OCI-LY1 (cell line): ENCODE measurements at regions not wholly inside any gene's neighbourhood (a gene's known extent, or its start where the extent isn't known, plus 50 kb on each side); places are given as distances from the start of the nearest gene placed in this dataset.

Experiments used
- H2AFZ ChIP-seq: fragments of 200-600 bp; sonication (generic), shearing (Covaris generic); 2 replicates; pipeline ENCODE4 v1.6.0; 2014; ENCODE audit warnings: antibody characterized with exemption, mild to moderate bottlenecking, low read length
- H3F3A ChIP-seq: fragments of 200-600 bp; sonication (generic), shearing (Covaris generic); 2 replicates; pipeline ENCODE4 v1.6.0; 2014; ENCODE audit warnings: mild to moderate bottlenecking, antibody characterized with exemption, low read length, moderate library complexity; ENCODE audit not compliant: insufficient read depth
- H3K27ac ChIP-seq: fragments of 200-600 bp; sonication (generic); 2 replicates; pipeline ENCODE4 v1.5.1; 2014; ENCODE audit warnings: low read length, mixed run types, mild to moderate bottlenecking, low read depth; ENCODE audit not compliant: poor library complexity, severe bottlenecking
- H3K27me3 ChIP-seq: fragments of 200-600 bp; sonication (generic); 2 replicates; pipeline ENCODE4 v1.6.0; 2014; ENCODE audit warnings: antibody characterized with exemption, mild to moderate bottlenecking, low read length, moderate library complexity; ENCODE audit not compliant: insufficient read depth
- H3K36me3 ChIP-seq: fragments of 200-600 bp; sonication (generic); 2 replicates; pipeline ENCODE4 v1.6.1; 2014; ENCODE audit warnings: mild to moderate bottlenecking, antibody characterized with exemption, low read length, moderate library complexity, mixed read lengths; ENCODE audit not compliant: insufficient read depth
- H3K4me1 ChIP-seq: fragments of 200-600 bp; sonication (generic); 2 replicates; pipeline ENCODE4 v1.5.1; 2014; ENCODE audit warnings: mild to moderate bottlenecking, low read length, moderate library complexity; ENCODE audit not compliant: insufficient read depth, severe bottlenecking
- H3K4me2 ChIP-seq: fragments of 200-600 bp; sonication (generic), shearing (Covaris generic); 2 replicates; pipeline ENCODE4 v1.6.1; 2014; ENCODE audit warnings: low read length
- H3K4me3 ChIP-seq: fragments of 200-600 bp; sonication (generic); 2 replicates; pipeline ENCODE4 v1.5.1; 2014; ENCODE audit warnings: low read length, low read depth, mild to moderate bottlenecking, mixed read lengths; ENCODE audit not compliant: poor library complexity, severe bottlenecking
- H3K79me2 ChIP-seq: fragments of 200-600 bp; shearing (Covaris generic); 2 replicates; pipeline ENCODE4 v1.6.1; 2016; ENCODE audit warnings: mixed run types, low read length, mixed read lengths; ENCODE audit not compliant: insufficient read depth
- H3K9ac ChIP-seq: fragments of 200-600 bp; sonication (generic), shearing (Covaris generic); 2 replicates; pipeline ENCODE4 v1.6.1; 2014; ENCODE audit warnings: mild to moderate bottlenecking, low read length, mixed read lengths
- H3K9me2 ChIP-seq: fragments of 200-600 bp; sonication (generic), shearing (Covaris generic); 2 replicates; pipeline ENCODE4 v1.6.1; 2014; ENCODE audit warnings: low read depth, mild to moderate bottlenecking, low read length, mixed read lengths
- H3K9me3 ChIP-seq: fragments of 200-600 bp; shearing (Covaris generic); 2 replicates; pipeline ENCODE4 v1.6.1; 2014; ENCODE audit warnings: low read length, mixed read lengths
- H4K20me1 ChIP-seq: fragments of 200-600 bp; sonication (generic), shearing (Covaris generic); 2 replicates; pipeline ENCODE4 v1.6.0; 2016; ENCODE audit warnings: mild to moderate bottlenecking, low read length; ENCODE audit not compliant: insufficient read depth
- EZH2 ChIP-seq: fragments of 200-600 bp; sonication (generic), shearing (Covaris generic); IDR thresholded peaks from 2 replicates; pipeline ENCODE4 v1.8.0; 2017; ENCODE audit warnings: borderline replicate concordance, mixed run types, mild to moderate bottlenecking, antibody characterized with exemption, low read length, moderate library complexity, mixed read lengths
- TF ChIP-seq, protein P1 (sequence below): fragments of 200-600 bp; sonication (generic), shearing (Covaris generic); IDR thresholded peaks from 2 replicates; pipeline ENCODE4 v1.5.1; 2017; ENCODE audit warnings: mild to moderate bottlenecking, antibody characterized with exemption, low read length, moderate library complexity, mixed read lengths

DNA sequence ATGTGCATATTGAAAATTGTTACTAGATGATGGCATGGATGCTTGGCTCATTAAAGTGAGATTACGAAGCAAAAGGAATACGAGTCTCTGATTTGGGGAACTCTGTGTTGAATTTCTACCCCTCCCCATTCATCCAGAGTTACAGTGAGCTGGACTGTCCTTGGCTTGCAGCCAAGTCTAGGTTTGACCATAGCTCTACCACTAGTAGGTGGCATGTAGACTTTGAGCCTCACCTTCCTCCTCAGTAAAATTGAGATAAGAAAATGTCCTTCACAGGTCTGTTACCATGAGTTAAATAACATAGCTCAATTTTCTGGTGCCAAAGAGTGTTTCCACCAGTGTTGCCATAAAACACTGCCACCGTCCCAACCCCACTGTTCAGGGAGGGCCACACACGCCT, 727.6 kb upstream of the ID2 start:
- Histone ChIP-seq H3K9me2 (no peaks in the 10 kb centered on the region), H3K79me2 (no peaks in the 10 kb centered on the region), H3K36me3 (no peaks in the 10 kb centered on the region), H4K20me1 (no peaks in the 10 kb centered on the region), H3K4me1 (no peaks in the 10 kb centered on the region), H3K4me3 (no peak overlapping the region), H3K9ac (no peak overlapping the region), H3F3A (no peaks in the 10 kb centered on the region), H3K4me2 (no peak overlapping the region), H3K27ac (no peak overlapping the region), H3K9me3 (no peaks in the 10 kb centered on the region), H2AFZ (no peak overlapping the region), H3K27me3 (no peaks in the 10 kb centered on the region; the same call in 1 of the 2 replicates)
- TF ChIP-seq, protein P1, sequence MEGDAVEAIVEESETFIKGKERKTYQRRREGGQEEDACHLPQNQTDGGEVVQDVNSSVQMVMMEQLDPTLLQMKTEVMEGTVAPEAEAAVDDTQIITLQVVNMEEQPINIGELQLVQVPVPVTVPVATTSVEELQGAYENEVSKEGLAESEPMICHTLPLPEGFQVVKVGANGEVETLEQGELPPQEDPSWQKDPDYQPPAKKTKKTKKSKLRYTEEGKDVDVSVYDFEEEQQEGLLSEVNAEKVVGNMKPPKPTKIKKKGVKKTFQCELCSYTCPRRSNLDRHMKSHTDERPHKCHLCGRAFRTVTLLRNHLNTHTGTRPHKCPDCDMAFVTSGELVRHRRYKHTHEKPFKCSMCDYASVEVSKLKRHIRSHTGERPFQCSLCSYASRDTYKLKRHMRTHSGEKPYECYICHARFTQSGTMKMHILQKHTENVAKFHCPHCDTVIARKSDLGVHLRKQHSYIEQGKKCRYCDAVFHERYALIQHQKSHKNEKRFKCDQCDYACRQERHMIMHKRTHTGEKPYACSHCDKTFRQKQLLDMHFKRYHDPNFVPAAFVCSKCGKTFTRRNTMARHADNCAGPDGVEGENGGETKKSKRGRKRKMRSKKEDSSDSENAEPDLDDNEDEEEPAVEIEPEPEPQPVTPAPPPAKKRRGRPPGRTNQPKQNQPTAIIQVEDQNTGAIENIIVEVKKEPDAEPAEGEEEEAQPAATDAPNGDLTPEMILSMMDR = no peak
- no peak for TF ChIP-seq EZH2

DNA sequence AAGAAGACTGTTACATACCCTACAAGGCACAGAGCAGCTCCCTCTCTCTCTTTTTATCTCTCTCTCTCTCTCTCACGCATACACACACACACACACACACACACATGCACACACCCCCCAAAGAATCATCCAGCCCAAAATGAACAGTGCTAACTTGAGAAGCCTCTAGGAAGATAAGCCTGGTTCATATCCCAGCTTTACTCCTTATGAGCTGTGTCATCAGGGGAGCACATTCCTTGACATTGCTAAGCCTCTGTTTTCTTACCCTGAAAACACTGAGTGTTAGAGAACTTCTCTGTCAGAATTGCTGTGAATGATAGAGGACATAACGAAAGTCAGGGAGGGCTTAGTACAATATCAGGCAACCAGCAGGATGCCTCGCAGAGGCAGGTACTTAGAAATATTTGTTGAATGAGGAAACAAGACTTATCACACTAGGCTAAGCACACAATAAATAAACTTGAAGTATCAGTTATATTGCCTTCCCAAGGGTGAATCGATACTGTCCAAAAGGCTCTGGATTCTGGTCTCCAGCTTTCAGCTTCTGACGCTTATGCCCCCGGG, 725.6 kb upstream of the ID2 start:
- no peak overlapping the region for H3K4me2 ChIP-seq
- H3K79me2 ChIP-seq = no peaks in the 10 kb centered on the region
- no peaks in the 10 kb centered on the region for H3K4me1 ChIP-seq
- no peak overlapping the region for H2AFZ ChIP-seq
- H3K27ac ChIP-seq = no peak overlapping the region
- no peaks in the 10 kb centered on the region for H3F3A ChIP-seq
- H3K9me2 ChIP-seq = no peaks in the 10 kb centered on the region
- H3K36me3 ChIP-seq = no peaks in the 10 kb centered on the region
- no peaks in the 10 kb centered on the region; the same call in 1 of the 2 replicates for H3K27me3 ChIP-seq
- H3K9ac ChIP-seq = no peak overlapping the region
- H3K4me3 ChIP-seq = no peak overlapping the region
- no peaks in the 10 kb centered on the region for H4K20me1 ChIP-seq
- TF ChIP-seq EZH2 = no peak
- TF ChIP-seq, protein P1 = no peak
- H3K9me3 ChIP-seq = no peaks in the 10 kb centered on the region

DNA sequence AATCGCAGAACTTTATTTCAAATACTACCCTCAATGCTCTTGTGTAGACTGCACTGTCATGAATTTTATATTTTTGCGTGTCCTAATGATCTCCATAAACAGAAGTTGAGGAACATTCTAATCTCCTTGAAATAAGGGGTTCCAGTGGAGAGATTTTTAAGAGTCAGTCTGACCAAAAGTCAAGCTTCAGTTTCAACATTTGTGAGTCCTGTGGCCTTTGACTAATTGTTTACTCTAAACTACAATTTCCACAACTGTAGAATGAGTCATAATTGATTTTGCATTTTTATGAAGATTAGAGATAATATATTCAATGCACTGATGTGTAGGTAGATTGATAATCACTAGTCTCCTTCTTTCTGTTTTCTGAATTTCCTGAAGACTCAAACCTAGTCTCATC, 720.3 kb upstream of the ID2 start:
- Histone ChIP-seq H3K4me3 (no peak overlapping the region), H4K20me1 (no peaks in the 10 kb centered on the region), H3F3A (no peaks in the 10 kb centered on the region), H3K79me2 (no peaks in the 10 kb centered on the region), H3K9me2 (no peaks in the 10 kb centered on the region), H3K4me2 (no peak overlapping the region), H3K9ac (no peak overlapping the region), H3K9me3 (no peaks in the 10 kb centered on the region), H3K36me3 (no peaks in the 10 kb centered on the region), H3K4me1 (no peaks in the 10 kb centered on the region), H3K27ac (no peak overlapping the region), H2AFZ (no peak overlapping the region), H3K27me3 (no peaks in the 10 kb centered on the region)
- no peak for TF ChIP-seq EZH2
- TF ChIP-seq, protein P1 = no peak
